ENCODE measurements at regions not wholly inside any gene's neighbourhood (a gene's known extent, or its start where the extent isn't known, plus 50 kb on each side); places are given as distances from the start of the nearest gene placed in this dataset.

GRCh38 chr4:176443117-176443516 lies 123.4 kb downstream of the SPCS3 start:
- no peak for DNase-seq (ENCODE audit: low spot score)

DNA sequence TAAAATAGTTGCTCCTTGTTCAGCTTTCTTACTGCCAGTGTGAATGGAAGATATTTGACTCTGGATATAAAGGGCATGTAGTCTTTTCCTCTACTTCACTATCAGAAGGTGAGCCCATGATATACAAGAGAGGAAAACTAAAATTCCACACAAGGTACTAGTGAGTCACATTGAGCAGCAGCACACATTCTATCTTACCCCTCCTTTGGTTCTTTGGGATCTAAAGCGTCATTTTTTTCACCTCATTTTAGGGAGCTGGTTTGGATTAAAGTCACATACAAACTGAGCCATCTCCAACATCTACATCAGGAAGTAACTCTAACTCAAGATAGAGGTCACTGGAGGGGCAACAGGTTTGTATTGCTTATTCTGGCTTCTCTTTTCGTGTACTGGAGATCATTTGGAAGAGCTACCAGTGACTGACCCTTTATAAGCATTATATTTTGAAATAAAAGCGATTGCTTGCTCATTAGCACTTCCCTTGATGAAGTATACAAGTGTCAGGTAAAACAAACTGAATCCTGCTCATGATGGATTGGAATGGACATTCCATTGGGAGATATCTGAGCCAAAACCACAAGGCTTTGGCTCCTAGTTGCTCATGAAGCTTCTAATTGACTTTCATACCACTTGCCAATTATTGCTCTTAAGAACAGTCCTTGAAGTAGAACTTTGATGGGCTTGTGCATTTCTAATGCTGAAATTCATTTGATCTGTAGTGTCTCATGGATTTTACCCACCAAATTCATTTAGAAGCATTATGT lies 124.1 kb downstream of the SPCS3 start:
- DNase-seq (ENCODE audit: low spot score): no peak

DNA sequence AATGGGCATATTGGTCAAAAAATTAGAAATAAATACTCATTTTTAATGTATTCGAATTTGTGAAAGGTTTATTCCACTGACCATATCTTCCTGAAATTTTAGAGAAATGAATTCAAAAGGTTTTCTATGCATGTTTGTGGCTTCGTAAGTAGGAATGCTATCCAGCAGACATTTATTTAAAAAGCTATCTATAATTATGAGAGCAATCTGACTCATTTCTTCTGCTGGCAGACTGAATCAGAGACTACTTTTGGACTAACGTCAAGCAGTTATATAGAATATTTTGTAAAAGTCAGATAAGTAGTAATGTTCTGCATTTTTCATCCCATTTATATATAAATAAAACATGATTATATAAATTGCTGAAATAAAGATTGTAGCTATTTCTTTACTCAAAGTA lies 125.0 kb downstream of the SPCS3 start:
- no peak for DNase-seq (ENCODE audit: low spot score)

- DNase-seq (ENCODE audit: low spot score): no peak
Observed at GRCh38 chr4:176448761-176449160, 129.0 kb downstream of the SPCS3 start.

GRCh38 chr4:176451443-176451842 lies 131.7 kb downstream of the SPCS3 start:
- no peak for DNase-seq (ENCODE audit: low spot score)

- no peak for DNase-seq (ENCODE audit: low spot score)
Observed at GRCh38 chr4:176453079-176453478, 133.3 kb downstream of the SPCS3 start.

DNA sequence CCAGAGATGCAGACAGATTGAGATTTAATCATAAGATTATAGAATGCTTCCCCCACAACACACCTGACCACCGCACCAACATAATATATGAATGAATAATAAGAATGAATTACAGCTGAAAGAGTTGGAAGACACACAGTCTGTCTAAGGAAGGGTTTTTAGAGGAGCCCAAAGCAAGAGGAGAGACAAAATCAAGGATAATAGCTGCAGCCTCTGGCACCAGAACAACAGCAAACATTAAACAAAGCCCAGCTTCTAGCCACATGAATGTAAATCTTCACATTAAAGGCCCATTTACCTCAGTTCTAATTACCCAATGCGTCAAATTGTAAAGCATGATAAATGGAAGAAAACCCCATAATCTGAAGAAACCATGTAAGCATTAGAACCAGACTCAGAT lies 133.9 kb downstream of the SPCS3 start:
- DNase-seq (ENCODE audit: low spot score): no peak

- no peak for DNase-seq (ENCODE audit: low spot score)
Observed at GRCh38 chr4:176464748-176465147, 145.0 kb downstream of the SPCS3 start.

- no peak for DNase-seq (ENCODE audit: low spot score)
Observed at GRCh38 chr4:176467001-176467400, 147.2 kb downstream of the SPCS3 start.

- no peak for DNase-seq (ENCODE audit: low spot score)
Observed at GRCh38 chr4:176469546-176469945, 149.8 kb downstream of the SPCS3 start.

DNA sequence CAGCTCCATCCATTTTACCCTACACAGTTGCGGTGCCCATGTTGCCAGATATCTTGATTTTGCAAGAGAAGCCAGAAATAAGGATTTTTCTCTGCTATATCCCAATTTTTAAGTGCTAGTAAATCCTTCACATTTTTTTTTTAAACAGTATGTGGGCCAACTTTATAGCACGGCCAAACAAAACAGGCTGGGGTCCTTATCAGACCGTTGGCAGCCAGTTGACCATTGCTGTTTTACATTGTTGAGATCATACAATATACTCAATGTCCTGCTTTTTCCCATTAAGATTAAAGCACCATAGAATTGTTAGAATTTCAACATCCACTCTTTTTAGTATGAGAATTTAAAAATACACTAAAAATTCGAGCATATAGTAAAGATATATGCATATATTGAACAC lies 150.9 kb downstream of the SPCS3 start:
- no peak for DNase-seq (ENCODE audit: low spot score)

- DNase-seq (ENCODE audit: low spot score): no peak
Observed at GRCh38 chr4:176475067-176475466, 155.3 kb downstream of the SPCS3 start.

GRCh38 chr4:176478076-176478475 lies 158.3 kb downstream of the SPCS3 start:
- DNase-seq (ENCODE audit: low spot score): no peak

- no peak for DNase-seq (ENCODE audit: low spot score)
Observed at GRCh38 chr4:176479767-176480166, 160.0 kb downstream of the SPCS3 start.

DNA sequence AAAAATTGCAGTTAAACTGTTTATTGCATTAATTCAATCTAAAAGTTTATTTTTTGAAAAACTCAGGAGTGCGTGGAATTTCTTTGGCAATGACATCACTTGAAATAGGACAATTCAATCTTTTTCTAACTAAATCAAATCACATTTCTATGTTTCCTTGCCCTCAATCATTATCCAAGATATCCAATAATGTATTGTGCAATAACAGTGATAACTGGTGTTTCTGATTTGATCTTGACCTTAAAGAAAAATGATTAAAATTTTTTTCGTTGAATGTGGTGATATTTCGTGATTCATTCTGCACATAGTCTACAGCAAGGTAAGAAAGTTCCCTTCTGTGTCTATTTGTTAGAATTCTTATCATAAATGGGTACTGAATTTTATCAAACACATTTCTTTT lies 163.2 kb downstream of the SPCS3 start:
- DNase-seq (ENCODE audit: low spot score): no peak

- no peak for DNase-seq (ENCODE audit: low spot score)
Observed at GRCh38 chr4:176484301-176484984, 164.7 kb downstream of the SPCS3 start.

- DNase-seq (ENCODE audit: low spot score): no peak
Observed at GRCh38 chr4:176489001-176489400, 169.2 kb downstream of the SPCS3 start.

GRCh38 chr4:176492646-176493302 lies 173.0 kb downstream of the SPCS3 start:
- peak; percentile 6 for DNase-seq (ENCODE audit: low spot score)

GRCh38 chr4:176498617-176499256 lies 179.0 kb downstream of the SPCS3 start:
- no peak for DNase-seq (ENCODE audit: low spot score)

DNA sequence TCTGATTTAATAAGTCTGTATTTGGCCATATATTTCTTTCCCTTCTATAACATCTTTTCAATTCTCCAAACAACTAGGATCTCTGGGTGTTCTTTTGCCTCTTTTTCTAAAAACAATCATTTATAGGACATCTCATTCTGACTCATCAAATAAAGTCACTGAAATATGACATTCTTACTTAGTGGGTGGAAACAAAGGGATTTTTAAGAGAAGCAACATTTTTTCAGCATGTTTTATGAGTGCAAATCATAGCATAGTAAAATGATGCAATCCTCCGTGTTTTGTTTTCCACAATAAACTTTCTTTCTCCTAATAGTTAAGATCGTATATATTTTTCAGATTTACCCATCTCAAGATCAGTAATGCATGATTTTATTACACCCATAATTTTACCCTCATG lies 179.8 kb downstream of the SPCS3 start:
- no peak for DNase-seq (ENCODE audit: low spot score)

- no peak for DNase-seq (ENCODE audit: low spot score)
Observed at GRCh38 chr4:176500894-176501293, 181.1 kb downstream of the SPCS3 start.

- no peak for DNase-seq (ENCODE audit: low spot score)
Observed at GRCh38 chr4:176504118-176504517, 184.4 kb downstream of the SPCS3 start.

Data from NAMALWA (cell line).